ENCODE measurements at regions not wholly inside any gene's neighbourhood (a gene's known extent, or its start where the extent isn't known, plus 50 kb on each side); places are given as distances from the start of the nearest gene placed in this dataset.
"Not testable (repeated sequence)": the region's sequence is repeated elsewhere in the genome, so short reads cannot be mapped to it uniquely, and the experiment has no call there.

- no peak for DNase-seq
Measured at GRCh38 chr21:33993286-33994231, 78.0 kb upstream of the ATP5PO start.

GRCh38 chr21:33992412-33992811, 76.8 kb upstream of the ATP5PO start:
- DNase-seq = not testable (repeated sequence)

DNA sequence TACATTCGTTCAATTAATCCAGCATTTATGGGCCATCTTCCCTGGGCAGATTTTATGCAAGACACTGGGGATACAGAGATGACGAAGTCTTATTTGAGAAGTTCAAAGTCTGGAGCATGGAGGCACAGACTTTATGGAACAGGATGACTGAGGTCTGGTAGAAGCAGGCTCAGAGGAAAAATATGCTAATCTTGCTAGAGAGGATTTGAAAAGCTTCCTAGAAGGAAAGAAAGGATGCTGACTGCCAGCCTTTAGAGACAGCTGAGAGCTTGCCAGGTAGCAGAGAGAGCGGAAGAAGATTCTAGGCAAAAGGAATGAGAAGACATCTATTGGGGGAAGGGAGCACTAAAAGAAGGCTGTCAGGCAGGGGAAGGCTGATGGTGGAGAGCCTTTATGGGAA, 75.5 kb upstream of the ATP5PO start:
- DNase-seq = no peak

DNA sequence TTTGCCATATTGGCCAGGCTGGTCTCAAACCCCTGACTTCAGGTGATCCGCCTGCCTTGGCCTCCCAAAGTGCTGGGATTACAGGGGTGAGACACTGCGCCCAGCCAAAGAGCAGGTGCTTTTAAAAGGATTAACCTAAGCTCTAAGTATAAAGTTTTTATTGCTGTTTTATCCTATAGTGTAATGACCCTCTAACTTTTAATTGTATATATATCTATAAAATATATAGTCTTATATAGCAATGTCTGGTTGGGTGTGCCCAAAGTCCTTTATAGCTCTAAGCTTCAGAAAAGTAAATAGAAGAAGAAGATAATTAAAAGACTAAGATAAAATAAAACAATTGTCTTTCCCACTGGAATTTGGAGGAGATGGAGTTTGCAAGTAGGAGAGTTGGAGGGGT, 73.8 kb upstream of the ATP5PO start:
- DNase-seq = no peak

DNA sequence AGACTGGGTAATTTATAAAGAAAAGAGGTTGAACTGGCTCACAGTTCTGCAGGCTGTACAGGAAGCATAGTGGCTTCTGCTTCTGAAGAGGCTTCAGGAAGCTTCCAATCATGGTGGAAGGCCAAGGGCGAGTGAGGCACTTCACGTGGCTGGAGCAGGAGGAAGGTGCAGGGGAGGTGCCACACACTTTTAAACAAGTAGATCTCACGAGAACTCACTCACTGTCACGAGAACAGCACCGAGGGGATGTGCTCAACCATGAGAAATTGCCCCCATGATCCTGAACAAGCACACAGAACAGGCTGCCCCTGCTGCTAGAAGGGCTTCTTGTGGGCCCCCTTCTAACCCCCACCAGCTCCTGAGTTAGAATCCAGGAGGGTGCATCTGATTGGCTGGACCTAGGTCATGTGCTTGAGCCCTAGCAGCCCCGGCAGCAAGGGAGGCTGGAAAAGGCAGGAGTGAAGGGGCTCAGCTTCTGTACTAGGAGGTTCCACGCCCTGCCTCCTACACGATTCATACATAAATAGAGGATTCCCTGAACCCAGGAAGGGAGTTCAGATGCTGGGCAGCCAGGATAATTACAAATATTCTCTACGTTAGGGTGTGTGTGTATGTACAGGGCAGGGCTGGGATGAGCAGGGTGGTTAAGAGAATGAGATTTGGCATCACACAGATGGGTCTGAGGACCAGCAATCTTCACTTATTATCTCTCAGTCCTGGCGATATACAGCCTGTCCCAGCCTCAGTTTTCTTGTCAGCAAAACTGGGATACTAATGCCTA, 72.8 kb upstream of the ATP5PO start:
- DNase-seq = no peak

- no peak for DNase-seq
Measured at GRCh38 chr21:33987461-33987860, 71.9 kb upstream of the ATP5PO start.

DNA sequence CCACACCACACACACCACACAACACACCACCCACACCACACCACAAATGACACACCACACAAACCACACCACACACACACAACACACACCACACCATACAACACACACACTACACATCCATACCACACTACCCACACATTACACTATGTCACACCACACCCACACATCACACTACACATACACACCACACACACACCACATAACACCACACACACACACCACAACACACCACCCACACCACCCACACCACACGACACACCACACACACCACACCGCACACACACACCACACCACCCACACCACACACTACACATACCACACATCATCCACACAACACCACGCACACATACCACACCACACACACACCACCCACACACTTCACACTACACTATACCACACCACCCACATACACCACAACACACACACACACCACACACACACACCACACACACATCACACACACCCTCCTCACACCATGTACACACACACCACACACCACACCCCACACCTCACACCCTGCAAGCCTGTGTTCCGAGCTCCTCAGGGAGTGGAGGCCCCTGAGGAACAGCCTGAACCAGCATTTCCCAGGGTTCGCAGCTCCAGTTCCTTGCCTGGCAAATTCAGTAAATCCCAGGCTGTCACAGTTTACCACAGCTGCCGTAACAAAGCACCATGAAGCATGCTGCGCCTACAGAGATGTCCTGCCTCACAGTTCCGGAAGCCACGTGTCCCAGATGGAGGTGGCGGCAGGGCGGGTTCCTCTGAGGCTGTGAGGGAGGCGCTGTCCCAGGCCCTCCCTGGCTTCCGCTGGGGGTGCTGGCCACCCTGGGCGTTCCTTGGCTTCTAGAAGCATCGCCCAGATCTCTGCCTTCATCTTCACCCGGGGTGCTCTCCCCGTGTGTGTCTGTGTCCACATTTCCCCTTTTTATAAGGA, 69.8 kb upstream of the ATP5PO start:
- DNase-seq = no peak

DNA sequence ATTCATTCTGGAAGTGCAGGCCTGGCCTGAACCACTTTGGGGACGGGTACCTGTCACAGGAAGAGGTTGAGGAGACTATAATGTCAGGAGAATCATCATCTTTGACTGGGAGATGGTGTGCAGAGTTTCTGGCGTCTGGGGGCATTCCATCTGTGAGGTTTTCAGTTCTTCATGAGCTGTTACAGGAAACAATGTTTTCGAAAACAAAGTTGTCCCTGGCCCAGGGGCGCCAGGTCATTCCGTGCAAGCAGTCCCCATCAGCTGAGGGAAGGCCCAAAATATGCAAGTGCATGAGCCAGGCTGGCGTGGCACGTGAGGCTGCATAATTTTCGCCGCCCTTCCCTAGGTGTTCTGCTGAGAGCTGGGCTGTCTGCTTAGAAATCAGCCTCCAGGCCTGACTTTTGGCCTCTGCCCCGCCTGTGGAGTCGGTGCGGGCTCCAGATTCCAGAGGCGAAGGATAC, 68.4 kb upstream of the ATP5PO start:
- DNase-seq = no peak

DNA sequence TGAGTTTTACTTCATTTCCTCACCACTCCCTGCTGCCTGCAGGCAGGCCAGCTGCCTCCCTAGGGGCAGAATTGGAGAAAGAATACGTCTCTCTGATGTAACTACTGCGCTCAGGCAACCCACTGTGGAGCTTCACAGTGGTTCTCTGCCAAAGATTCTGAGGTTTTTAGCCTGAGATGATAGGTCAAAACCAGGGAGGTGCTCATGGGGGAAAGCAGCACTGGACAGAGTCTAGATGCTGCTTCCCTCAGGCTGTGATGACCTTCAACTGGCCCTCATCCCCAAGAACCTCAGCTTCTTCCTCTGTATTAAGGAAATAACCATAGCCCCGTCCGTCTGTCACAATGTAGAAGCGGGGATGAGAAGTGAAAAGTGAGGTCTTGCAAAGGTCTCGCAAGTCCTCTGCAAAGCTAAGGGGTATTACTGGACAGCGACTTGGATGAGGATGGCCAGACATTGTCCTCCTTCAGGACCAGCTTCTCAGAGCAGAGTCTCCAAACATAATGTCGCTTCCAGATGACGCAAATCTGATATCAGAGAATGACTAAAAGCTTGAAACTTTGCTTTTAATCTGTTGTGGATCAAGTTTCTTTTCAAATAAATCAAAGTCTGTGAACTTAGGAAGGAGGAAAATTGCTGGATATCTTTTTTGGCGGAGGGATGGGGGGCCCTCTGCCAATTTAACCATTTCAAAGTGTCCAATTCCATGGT, 65.9 kb upstream of the ATP5PO start:
- no peak for DNase-seq

DNA sequence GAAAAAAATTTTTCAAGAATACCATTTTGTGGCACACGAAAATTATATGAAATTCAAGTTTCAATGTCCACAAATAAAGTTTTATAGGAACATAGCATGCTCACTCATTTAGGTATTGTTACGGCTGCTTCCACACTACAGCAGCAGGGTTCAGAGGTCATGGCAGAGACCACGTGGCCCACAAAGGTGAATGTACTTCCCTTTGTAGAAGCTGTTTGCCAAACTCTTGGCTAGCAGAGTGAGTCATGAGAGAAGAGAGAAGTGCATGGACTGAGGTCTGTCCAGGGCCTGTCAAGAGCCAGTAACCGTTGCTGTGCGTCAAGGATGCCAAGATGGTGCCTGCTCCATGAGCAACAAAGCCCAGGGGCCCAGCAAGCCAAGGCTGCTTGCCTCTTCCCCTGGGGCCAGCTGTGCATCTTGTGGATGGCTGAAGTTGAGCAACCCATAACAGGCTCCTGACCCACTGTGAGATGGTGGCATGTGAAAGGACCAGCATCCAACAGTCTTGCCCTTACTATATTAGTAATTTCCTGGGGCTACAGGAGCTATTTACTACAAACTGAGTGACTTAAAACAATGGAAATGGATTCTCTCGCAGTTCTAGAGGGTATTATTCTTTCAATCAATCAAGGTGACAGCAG, 64.8 kb upstream of the ATP5PO start:
- DNase-seq = no peak

DNA sequence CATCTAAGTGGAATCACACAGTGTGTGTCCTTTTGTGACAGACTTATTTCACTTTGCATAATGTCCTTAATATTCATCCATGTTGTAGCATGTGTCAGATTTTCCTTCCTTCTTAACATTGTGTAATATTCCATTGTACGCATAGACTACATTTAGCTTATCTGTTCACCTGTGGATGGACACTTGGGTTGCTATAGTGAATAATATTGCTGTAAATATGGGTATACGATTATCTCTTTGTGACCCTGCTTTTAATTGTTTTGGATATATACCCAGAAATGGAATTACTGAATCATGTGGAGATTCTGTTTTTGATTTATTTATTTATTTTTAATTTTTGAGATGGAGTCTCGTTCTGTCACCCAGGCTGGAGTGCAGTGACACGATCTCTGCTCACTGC, 63.0 kb upstream of the ATP5PO start:
- DNase-seq = no peak

- DNase-seq = no peak
Measured at GRCh38 chr21:33977721-33978369, 62.2 kb upstream of the ATP5PO start.

DNA sequence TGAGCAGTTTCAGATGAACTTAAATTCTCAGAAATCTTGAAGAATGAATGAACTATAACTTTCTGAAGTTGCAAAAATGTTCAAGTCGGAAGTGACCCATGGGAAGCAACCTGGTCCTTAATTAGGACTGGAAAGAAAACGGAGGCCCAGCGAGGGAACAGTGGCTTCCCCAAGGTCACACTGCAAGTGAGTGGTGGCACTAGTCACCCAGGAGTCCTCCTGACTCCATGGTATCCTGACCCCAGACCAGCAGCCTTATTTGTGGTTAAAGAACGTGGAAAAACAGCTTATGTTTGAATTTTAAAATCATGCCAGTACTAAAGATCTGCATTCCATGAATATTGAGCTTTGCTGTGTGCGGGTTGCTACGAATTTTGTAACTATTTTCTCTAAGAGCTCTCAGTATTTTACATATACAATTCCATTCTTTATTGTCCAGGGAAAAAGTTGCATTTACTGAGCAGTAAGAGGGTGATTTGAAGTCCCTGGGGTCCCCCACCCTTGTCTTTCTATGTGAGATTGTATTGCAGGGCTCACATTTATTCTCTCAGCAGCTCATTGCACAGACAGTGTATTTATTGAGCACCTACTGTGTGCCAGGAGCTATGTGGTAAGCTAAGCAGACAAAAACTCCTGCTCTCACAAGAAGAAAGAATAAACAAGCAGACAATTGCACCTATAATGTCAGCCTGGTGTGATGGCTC, 61.6 kb upstream of the ATP5PO start:
- DNase-seq = no peak

- DNase-seq = no peak
Measured at GRCh38 chr21:33976082-33977016, 60.7 kb upstream of the ATP5PO start.

DNA sequence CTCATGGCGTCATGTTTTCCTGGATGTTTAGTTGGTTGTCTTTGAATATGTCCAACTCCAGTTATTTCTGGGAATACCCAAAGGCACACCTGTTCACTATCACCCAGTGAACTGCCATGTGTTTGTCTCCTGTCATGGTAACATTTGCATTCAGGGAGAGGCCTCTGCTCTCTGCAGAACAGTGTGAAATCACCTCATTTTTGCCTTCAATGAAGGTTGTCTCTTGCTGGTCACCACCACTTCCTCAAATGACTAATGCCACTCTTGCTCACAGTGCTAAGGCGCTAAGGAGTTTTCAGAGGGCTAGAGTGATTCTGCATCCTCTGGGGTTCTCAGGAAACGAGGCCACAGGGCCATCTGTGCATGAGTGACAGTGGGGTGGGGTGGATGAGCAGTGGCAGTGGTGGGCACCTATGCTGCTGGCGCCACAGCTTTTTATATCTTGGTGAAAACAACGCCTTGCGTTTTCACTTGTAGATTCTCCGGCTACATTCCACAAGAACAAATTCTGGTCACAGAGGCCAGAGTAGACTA, 60.0 kb upstream of the ATP5PO start:
- no peak for DNase-seq

DNA sequence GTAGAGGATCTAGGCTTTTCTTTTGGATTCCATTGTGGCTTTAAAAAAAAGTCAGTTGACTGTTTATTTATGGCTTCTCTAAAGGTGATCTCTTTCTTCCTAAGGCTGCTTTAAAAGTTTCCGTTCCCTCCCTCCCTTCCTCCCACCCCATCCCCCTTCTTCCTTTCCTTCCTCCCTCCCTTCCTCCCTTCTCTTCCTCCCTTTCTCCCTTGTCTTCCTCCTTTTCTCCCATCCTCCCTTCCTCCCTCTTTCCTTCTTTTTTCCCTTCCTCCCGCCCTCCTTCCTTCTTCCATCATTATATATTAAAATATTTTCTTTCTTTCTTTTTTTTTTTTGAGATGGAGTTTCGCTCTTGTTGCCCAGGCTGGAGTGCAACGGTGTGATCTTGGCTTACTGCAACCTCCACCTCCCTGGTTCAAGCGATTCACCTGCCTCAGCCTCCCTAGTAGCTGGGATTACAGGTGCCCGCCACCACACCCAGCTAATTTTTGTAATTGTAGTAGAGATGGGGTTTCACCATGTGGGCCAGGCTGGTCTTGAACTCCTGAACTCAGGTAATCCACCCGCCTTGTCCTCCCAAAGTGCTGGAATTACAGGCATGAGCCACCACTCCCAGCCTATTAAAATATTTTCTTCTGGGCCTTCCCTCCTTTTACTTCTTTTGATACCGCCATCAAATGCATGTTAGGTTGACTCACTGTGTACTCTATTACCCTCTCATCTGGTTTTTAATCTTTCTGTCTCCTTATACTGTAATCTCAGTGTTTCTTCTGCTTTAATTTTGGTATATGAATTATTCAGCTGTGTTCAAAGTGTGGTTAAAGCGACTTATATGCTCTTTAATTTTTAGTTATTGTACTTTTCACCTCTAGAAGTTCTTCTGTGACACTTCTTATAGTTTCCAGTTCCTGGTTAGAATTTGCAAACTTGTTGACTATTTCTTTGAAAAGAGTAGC, 59.2 kb upstream of the ATP5PO start:
- DNase-seq = no peak

DNA sequence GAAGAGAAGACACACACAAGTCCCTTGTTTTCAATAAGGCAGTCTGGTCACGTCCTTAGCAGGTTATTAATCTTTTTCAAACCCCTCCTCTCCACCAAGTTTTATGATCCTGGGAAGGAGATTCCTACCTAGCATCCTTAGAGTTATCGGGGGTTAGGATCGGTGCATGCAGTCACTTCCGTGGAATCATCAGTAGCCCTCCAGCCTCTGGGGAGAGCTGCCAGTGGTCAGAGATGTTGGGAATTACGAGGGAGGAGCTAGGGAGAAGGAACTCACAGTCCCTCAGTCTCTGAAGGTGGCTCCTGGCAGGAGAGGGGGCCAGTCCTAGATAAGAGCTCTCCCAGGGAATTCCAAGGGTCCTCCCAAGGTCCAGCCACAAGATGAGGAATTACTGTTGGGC, 57.7 kb upstream of the ATP5PO start:
- DNase-seq = no peak

DNA sequence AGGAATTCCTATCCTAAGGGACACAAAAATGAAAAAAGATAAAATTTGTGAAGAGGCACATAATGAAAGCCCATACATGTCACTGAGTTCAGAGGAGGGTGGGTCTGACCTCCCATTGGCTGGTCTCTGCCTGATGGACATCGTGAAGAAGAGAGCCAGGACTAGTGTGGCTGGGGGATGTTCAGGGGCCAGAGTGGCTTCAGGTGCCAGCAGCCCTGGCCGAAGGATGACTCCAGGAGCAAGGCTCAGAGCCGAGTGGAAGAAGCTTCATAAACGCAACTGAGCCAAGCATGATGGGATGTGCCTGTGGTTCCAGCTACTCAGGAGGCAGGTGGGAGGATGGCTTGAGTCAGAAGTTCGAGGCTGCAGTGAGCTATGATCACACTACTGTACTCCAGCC, 56.9 kb upstream of the ATP5PO start:
- DNase-seq = no peak

Data from NCI-H1105 treated with DMSO at 0.1 percent for 48 hours (cell line).